ENCODE measurements at regions not wholly inside any gene's neighbourhood (a gene's known extent, or its start where the extent isn't known, plus 50 kb on each side); places are given as distances from the start of the nearest gene placed in this dataset.

DNA sequence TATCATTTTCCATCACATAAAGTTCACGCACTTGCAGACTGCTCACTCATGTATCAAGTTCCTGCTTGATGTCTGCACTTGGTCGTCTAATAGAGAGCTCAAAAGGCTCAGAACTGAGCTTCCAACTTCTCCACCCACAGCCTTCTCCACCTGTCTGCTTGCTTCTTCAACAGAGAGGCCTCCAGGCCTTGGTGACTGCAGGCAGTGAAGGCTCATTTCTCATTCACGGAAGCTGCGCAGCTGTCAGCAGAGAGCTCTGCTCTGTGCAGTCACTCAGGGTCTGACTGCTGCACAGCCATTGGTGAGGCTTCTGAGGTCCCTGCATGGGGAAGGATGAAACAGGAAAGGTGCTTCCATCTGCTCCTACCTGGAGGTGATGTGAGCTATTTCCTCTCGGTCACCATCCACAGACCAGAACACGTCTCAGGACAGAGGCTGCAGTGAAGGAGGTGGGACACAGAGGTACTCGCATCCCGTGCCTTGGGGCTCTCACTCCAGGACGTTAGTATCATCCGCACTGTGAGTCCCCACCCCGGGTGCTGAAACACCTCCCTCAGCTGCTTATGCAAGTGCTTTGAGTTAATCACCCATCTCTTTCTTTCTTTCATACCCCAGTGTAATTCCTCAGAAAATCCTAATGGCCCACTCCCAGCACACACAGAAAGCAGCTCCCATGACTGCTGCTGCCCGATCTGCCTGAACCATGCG lies 126.2 kb downstream of the TMEM18 start:
- ATAC-seq (no peak), DNase-seq (no peak)
- intact Hi-C loops (cut with DNase I), result no loop called here
- H3K4me3 ChIP-seq, result no peak overlapping the region
- H3K36me3 ChIP-seq, result no peaks in the 10 kb centered on the region
- H3K9me3 ChIP-seq, result no peaks in the 10 kb centered on the region
- H3K27ac ChIP-seq, result no peak overlapping the region
- H3K4me1 ChIP-seq, result peaks cover 3% of the 10 kb centered on the region
- H3K27me3 ChIP-seq, result no peaks in the 10 kb centered on the region
- TF ChIP-seq, protein P1, sequence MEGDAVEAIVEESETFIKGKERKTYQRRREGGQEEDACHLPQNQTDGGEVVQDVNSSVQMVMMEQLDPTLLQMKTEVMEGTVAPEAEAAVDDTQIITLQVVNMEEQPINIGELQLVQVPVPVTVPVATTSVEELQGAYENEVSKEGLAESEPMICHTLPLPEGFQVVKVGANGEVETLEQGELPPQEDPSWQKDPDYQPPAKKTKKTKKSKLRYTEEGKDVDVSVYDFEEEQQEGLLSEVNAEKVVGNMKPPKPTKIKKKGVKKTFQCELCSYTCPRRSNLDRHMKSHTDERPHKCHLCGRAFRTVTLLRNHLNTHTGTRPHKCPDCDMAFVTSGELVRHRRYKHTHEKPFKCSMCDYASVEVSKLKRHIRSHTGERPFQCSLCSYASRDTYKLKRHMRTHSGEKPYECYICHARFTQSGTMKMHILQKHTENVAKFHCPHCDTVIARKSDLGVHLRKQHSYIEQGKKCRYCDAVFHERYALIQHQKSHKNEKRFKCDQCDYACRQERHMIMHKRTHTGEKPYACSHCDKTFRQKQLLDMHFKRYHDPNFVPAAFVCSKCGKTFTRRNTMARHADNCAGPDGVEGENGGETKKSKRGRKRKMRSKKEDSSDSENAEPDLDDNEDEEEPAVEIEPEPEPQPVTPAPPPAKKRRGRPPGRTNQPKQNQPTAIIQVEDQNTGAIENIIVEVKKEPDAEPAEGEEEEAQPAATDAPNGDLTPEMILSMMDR (IDR thresholded peaks at IDR 0.05), result no peak

DNA sequence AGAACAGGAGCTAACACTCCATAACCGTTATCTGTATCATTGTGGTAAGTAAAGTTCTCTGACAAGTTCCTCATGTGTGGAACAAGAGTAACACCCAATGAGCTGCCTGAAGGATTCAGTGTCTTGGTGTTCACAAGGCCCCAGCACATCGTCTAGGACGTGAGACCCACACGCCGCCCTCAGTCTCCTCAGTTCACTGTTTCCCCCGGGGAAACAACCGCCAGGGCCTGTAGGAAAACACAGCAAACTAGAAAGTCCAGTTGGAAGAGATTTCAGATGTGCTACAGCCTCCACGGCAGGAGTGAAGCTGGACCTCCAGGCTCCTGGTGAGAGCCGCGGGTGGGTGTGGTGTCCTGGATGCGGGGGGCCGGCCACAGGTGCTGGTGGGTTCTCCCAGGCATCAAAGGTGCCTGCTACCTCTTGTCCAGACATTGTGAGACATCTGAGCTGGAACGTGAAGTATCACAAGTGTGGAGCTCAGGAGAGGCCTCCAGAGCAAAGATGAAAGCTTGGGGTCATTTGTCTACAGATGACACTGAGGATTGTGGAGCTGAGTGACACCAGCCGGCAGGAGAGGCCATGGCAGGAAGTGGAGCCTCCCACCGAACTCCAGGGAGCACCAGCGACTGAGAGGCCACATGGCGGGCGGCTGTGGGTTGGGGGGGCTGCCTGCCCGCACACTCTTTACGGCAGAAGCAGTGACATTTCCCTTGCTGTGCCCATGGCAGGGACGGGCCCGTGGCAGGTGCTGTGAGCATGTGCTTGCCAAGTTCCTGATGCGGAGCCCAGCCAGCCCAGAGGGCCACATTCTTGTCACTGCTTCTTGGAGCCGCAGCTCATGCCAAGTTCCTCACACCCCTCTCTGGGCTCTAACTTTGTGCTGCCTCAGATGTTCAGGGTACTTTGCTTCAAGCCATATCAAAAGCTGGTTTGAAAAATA lies 131.2 kb downstream of the TMEM18 start:
- TF ChIP-seq, protein P1 (IDR thresholded peaks at IDR 0.05), result no peak
- Histone ChIP-seq H3K4me1 (peaks cover 3% of the 10 kb centered on the region), H3K4me3 (no peak overlapping the region), H3K27me3 (no peaks in the 10 kb centered on the region), H3K27ac (no peak overlapping the region), H3K36me3 (no peaks in the 10 kb centered on the region), H3K9me3 (no peaks in the 10 kb centered on the region)
- DNase-seq, result no peak
- no peak for ATAC-seq
- intact Hi-C loops (cut with DNase I), result no loop called here

DNA sequence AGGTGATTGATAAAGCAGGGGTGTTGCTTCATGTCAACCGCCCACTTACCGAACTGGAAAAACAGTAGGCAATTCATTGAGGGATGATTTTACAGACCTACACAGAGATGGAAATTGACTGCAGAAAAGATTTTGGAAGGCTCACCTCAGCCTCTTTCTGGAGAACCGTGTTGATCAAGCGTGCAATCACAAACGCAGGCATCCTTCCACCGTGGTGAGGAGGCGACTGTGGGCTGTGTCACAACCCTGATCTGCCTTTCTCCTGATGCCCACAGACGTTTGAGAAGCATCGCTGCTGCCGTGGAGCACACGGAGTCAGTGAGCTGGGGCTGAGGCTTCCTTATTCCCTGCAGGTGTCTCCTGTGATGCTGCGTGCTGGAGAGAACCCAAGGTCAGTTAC lies 132.0 kb downstream of the TMEM18 start:
- Histone ChIP-seq H3K27ac (no peak overlapping the region), H3K9me3 (no peaks in the 10 kb centered on the region), H3K4me1 (peaks cover 3% of the 10 kb centered on the region), H3K36me3 (no peaks in the 10 kb centered on the region), H3K4me3 (no peak overlapping the region), H3K27me3 (no peaks in the 10 kb centered on the region)
- no peak for ATAC-seq
- no peak for DNase-seq
- intact Hi-C loops (cut with DNase I), result no loop called here
- TF ChIP-seq, protein P1 (IDR thresholded peaks at IDR 0.05), result no peak

DNA sequence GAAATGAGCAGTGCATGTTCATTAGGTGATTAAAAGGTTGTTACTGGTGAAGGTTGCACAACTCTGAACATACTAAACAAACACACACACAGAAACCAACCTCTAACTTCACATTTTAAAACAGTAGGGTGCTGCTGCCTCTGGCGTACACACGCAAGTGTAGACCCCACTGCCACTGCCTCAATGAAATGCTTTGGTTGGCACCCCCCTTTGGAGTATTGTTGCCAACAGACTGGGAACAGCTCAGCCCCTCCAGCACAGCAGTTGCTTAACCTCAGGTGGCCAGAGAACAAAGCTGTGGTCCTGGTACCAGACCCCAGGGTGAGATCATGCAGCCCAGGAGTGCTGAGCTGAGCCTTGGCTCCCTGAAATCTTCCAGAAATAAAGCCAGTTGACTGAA lies 138.6 kb downstream of the TMEM18 start:
- Histone ChIP-seq H3K4me3 (no peak overlapping the region), H3K27me3 (no peaks in the 10 kb centered on the region), H3K4me1 (no peaks in the 10 kb centered on the region), H3K27ac (no peak overlapping the region), H3K36me3 (no peaks in the 10 kb centered on the region), H3K9me3 (no peaks in the 10 kb centered on the region)
- intact Hi-C loops (cut with DNase I), result no loop called here
- ATAC-seq (no peak), DNase-seq (no peak)
- TF ChIP-seq, protein P1 (IDR thresholded peaks at IDR 0.05), result no peak

DNA sequence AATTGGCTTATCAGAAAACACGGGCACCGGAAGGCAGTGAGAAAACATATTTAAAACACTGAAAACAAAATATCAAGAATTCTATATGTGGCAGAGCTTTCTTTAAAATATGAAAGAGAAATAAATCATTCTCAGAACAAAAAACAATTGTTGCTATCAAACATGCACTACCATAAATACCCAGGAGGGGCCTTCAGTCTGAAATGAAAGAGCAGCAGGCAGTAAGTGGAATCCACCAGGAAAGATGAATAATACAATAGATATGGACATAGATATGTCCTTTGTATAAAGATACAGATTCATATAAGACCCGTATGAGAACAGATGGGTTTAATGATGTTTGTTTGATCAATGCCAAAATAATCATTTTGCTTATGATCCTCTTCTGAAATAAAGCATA lies 142.0 kb downstream of the TMEM18 start:
- DNase-seq (no peak), ATAC-seq (no peak)
- intact Hi-C loops (cut with DNase I), result no loop called here
- Histone ChIP-seq H3K4me3 (no peak overlapping the region), H3K9me3 (no peaks in the 10 kb centered on the region), H3K4me1 (no peaks in the 10 kb centered on the region), H3K27me3 (no peaks in the 10 kb centered on the region), H3K27ac (no peak overlapping the region), H3K36me3 (no peaks in the 10 kb centered on the region)
- TF ChIP-seq, protein P1 (IDR thresholded peaks at IDR 0.05), result no peak

Data from upper lobe of right lung (tissue), 1 donor.